HCT116 (cell line): ENCODE measurements at regions not wholly inside any gene's neighbourhood (a gene's known extent, or its start where the extent isn't known, plus 50 kb on each side); places are given as distances from the start of the nearest gene placed in this dataset.

Experiments used
- ATAC-seq: fragments of 200-7000 bp; cut with Tn5 transposase; 2 replicates; pipeline ENCODE4 v1.9.1; 2020; ENCODE audit warnings: mild to moderate bottlenecking, moderate library complexity
- BruUV-seq: library from RNA; stranded (reverse); fragments of 400-500 nt; replicated peaks from 2 replicates; lab custom pipeline; 2021; lab: Mats Ljungman, UMichigan
- CTCF ChIA-PET: fragments of 300-600 bp; sonication (Branson Sonifier 250); formaldehyde crosslinking; loops from one replicate; lab custom pipeline; 2021; ENCODE audit warnings: antibody characterized with exemption; lab: Charles Lee
- POLR2A ChIA-PET: fragments of 300-600, 350-600 bp; sonication (Branson Sonifier 250); formaldehyde crosslinking; loops from one replicate; lab custom pipeline; 2021; ENCODE audit warnings: antibody characterized with exemption; lab: Charles Lee
- RAD21 ChIA-PET, 2 experiments: fragments of 300-600 bp; sonication (Branson Sonifier 250); formaldehyde crosslinking; loops; one replicate each; lab custom pipeline; 2023; ENCODE audit warnings: low total read pairs in 2 of 2; ENCODE audit not compliant: uncharacterized antibody in 2 of 2, unreplicated experiment in 2 of 2, low non-redundant PET in 1 of 2; lab: Charles Lee
- DNase-seq: peaks from one replicate; pipeline ENCODE4 v3.0.0-alpha.2; 2010; ENCODE audit warnings: low read depth, low spot score
- H2AFZ ChIP-seq: fragments of 200-600 bp; shearing (Covaris generic), sonication (generic); 2 replicates; pipeline ENCODE4 v1.6.1; 2017; ENCODE audit warnings: low read depth, mixed run types, mixed read lengths, antibody characterized with exemption, low read length; ENCODE audit not compliant: poor library complexity, severe bottlenecking
- H3K27ac ChIP-seq: 2 replicates; pipeline ENCODE4 v1.5.1; 2012; ENCODE audit warnings: low read depth, low read length
- H3K27me3 ChIP-seq: fragments of 200-600 bp; sonication (generic); 2 replicates; pipeline ENCODE4 v1.6.1; 2016; ENCODE audit warnings: mixed run types, low read length, mixed read lengths; ENCODE audit not compliant: insufficient read depth
- H3K36me3 ChIP-seq, 2 experiments: fragments of 200-500 bp in 1 of 2; fragments of 200-600 bp in 1 of 2; sonication (Bioruptor generic) in 1 of 2; sonication (generic) in 1 of 2; 2 replicates each; pipeline versions ENCODE4 v1.5.1 to v1.6.1; 2014 to 2016; ENCODE audit warnings: low read length in 2 of 2, inconsistent platforms in 1 of 2, mixed read lengths in 1 of 2, mixed run types in 1 of 2; ENCODE audit not compliant: insufficient read depth in 2 of 2, control insufficient read depth in 1 of 2
- H3K4me1 ChIP-seq, 2 experiments: fragments of 200-600 bp in 1 of 2; sonication (generic) in 1 of 2; 2 replicates each; pipeline versions ENCODE4 v1.5.1 to v1.6.1; 2012 to 2017; ENCODE audit warnings: low read length in 2 of 2, inconsistent platforms in 1 of 2, mild to moderate bottlenecking in 1 of 2, mixed read lengths in 1 of 2, mixed run types in 1 of 2, moderate library complexity in 1 of 2; ENCODE audit not compliant: insufficient read depth in 2 of 2, control insufficient read depth in 1 of 2
- H3K4me2 ChIP-seq: fragments of 200-600 bp; sonication (generic); 2 replicates; pipeline ENCODE4 v1.6.1; 2017; ENCODE audit warnings: mixed run types, low read length, mixed read lengths
- H3K4me3 ChIP-seq, 2 experiments: fragments of 200-600 bp in 1 of 2; sonication (generic) in 1 of 2; replicated peaks in 1 of 2; 2 replicates each; pipeline ENCODE4 v1.5.1; 2011 to 2016; ENCODE audit warnings: low read length in 2 of 2, control low read depth in 1 of 2, low read depth in 1 of 2, mild to moderate bottlenecking in 1 of 2, mixed read lengths in 1 of 2, mixed run types in 1 of 2
- H3K79me2 ChIP-seq: fragments of 200-600 bp; sonication (generic); 2 replicates; pipeline ENCODE4 v1.6.1; 2017; ENCODE audit warnings: mild to moderate bottlenecking, mixed run types, low read length, moderate library complexity, mixed read lengths; ENCODE audit not compliant: insufficient read depth
- H3K9ac ChIP-seq: fragments of 200-600 bp; sonication (generic); 2 replicates; pipeline ENCODE4 v1.6.1; 2016; ENCODE audit warnings: low read length, mixed read lengths
- H3K9me2 ChIP-seq: fragments of 200-600 bp; sonication (generic), shearing (Covaris generic); 2 replicates; pipeline ENCODE4 v1.6.1; 2017; ENCODE audit warnings: mixed run types, mild to moderate bottlenecking, moderate library complexity; ENCODE audit not compliant: insufficient read depth
- H3K9me3 ChIP-seq, 2 experiments: fragments of 200-500 bp in 1 of 2; fragments of 200-600 bp in 1 of 2; sonication (Bioruptor generic) in 1 of 2; sonication (generic) in 1 of 2; 2 replicates each; pipeline ENCODE4 v1.6.1; 2014 to 2017; ENCODE audit warnings: low read length in 2 of 2, mixed read lengths in 2 of 2, inconsistent platforms in 1 of 2, low read depth in 1 of 2, mild to moderate bottlenecking in 1 of 2, mixed run types in 1 of 2, moderate library complexity in 1 of 2; ENCODE audit not compliant: control insufficient read depth in 1 of 2, insufficient read depth in 1 of 2
- H4K20me1 ChIP-seq: fragments of 200-600 bp; sonication (generic), shearing (Covaris generic); 2 replicates; pipeline ENCODE4 v1.6.1; 2017; ENCODE audit warnings: mixed run types, mild to moderate bottlenecking, moderate library complexity; ENCODE audit not compliant: insufficient read depth
- CEBPB ChIP-seq: IDR thresholded peaks from 2 replicates; pipeline ENCODE4 v1.6.1; 2012; ENCODE audit warnings: low read depth
- CTCF ChIP-seq, 3 experiments: fragments of 200-600 bp in 1 of 3; sonication (generic) in 1 of 3; IDR thresholded peaks in 2 of 3; conservative IDR thresholded peaks in 1 of 3; 2 replicates each; pipeline ENCODE4 v1.5.1; 2012 to 2017; ENCODE audit warnings: low read depth in 2 of 3, low read length in 2 of 3, antibody characterized with exemption in 1 of 3, borderline replicate concordance in 1 of 3, control low read depth in 1 of 3, mild to moderate bottlenecking in 1 of 3, mixed read lengths in 1 of 3, mixed run types in 1 of 3, moderate library complexity in 1 of 3; ENCODE audit not compliant: insufficient read depth in 1 of 3
- EZH2 ChIP-seq: fragments of 200-600 bp; sonication (generic); IDR thresholded peaks from 2 replicates; pipeline ENCODE4 v1.6.1; 2017; ENCODE audit warnings: antibody characterized with exemption, mixed run types
- EZH2phosphoT487 ChIP-seq: fragments of 200-600 bp; IDR thresholded peaks from 2 replicates; pipeline ENCODE4 v1.6.1; 2018; ENCODE audit warnings: antibody characterized with exemption, borderline replicate concordance
- POLR2A ChIP-seq: IDR thresholded peaks from 2 replicates; pipeline ENCODE4 v1.7.0; 2011; ENCODE audit warnings: borderline replicate concordance; ENCODE audit not compliant: insufficient read depth, insufficient read length; ENCODE audit errors: extremely low read depth
- RAD21 ChIP-seq: IDR thresholded peaks from 2 replicates; pipeline ENCODE4 v1.6.1; 2012; ENCODE audit warnings: low read depth, mild to moderate bottlenecking
- SIN3A ChIP-seq: IDR thresholded peaks from 2 replicates; pipeline ENCODE4 v1.6.1; 2012; ENCODE audit warnings: low read depth
- SRF ChIP-seq: IDR thresholded peaks from 2 replicates; pipeline ENCODE4 v1.6.1; 2012; ENCODE audit warnings: low read depth
- ZFX ChIP-seq: fragments of 450-650 bp; IDR thresholded peaks from 2 replicates; pipeline ENCODE4 v1.6.1; 2017
- intact Hi-C: fragments of 100-400 bp; cut with micrococcal nuclease; formaldehyde crosslinking; loops from 2 replicates; pipeline ENCODE4 v1.10.0; 2022
- TF ChIP-seq, protein P1 (sequence below): IDR thresholded peaks from 2 replicates; pipeline ENCODE4 v1.6.1; 2012

GRCh38 chr12:114547636-114548035 is 136.3 kb downstream of the TBX3 start (continued):
- TF ChIP-seq CTCF (IDR thresholded peaks at IDR 0.05 in 2 of 3, conservative IDR thresholded peaks at IDR 0.05 in 1 of 3; ENCODE audit: borderline replicate concordance in 1 of 3, insufficient read depth in 1 of 3, low read depth in 2 of 3, low read length in 2 of 3), result no peak

- ChIA-PET RAD21 (no interaction called here), POLR2A (no interaction called here), CTCF (no interaction called here)
- TF ChIP-seq CEBPB, result no peak
- no peak for TF ChIP-seq EZH2phosphoT487
- ATAC-seq, result no peak
- H3K9ac ChIP-seq, result no peak overlapping the region
- H2AFZ ChIP-seq, result no peak overlapping the region
- H3K27ac ChIP-seq, result no peak overlapping the region
- no peak for DNase-seq
- no peaks in the 10 kb centered on the region for H3K79me2 ChIP-seq
- no peaks in the 10 kb centered on the region for H3K36me3 ChIP-seq
- BruUV-seq, result no TSS peak
- H3K9me3 ChIP-seq, result no peaks in the 10 kb centered on the region
- no peak overlapping the region for H3K4me3 ChIP-seq
- H3K4me2 ChIP-seq, result no peak overlapping the region
- no peaks in the 10 kb centered on the region for H4K20me1 ChIP-seq
- intact Hi-C loops, result no loop called here
- no peaks in the 10 kb centered on the region for H3K9me2 ChIP-seq
- H3K4me1 ChIP-seq, result no peaks in the 10 kb centered on the region
- peaks cover 35% of the 10 kb centered on the region for H3K27me3 ChIP-seq
Measured at GRCh38 chr12:114530417-114530816, 124.5 kb upstream of the TBX5 start.

- Histone ChIP-seq H4K20me1 (no peaks in the 10 kb centered on the region), H2AFZ (no peak overlapping the region), H3K4me2 (no peak overlapping the region), H3K27me3 (peaks cover 35% of the 10 kb centered on the region), H3K4me1 (no peaks in the 10 kb centered on the region), H3K9me3 (no peaks in the 10 kb centered on the region), H3K4me3 (no peak overlapping the region), H3K36me3 (no peaks in the 10 kb centered on the region), H3K9me2 (no peaks in the 10 kb centered on the region), H3K9ac (no peak overlapping the region), H3K79me2 (no peaks in the 10 kb centered on the region), H3K27ac (no peak overlapping the region)
- ChIA-PET RAD21 (no interaction called here), CTCF (no interaction called here), POLR2A (no interaction called here)
- BruUV-seq, result no TSS peak
- TF ChIP-seq ZFX (no peak), SIN3A (no peak), SRF (no peak), RAD21 (no peak), EZH2 (no peak), POLR2A (no peak)
- TF ChIP-seq, protein P1, sequence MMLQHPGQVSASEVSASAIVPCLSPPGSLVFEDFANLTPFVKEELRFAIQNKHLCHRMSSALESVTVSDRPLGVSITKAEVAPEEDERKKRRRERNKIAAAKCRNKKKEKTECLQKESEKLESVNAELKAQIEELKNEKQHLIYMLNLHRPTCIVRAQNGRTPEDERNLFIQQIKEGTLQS, result no peak
- no peak for ATAC-seq
- no peak for DNase-seq
- intact Hi-C loops, result no loop called here
Measured at GRCh38 chr12:114529966-114530365, 124.0 kb upstream of the TBX5 start.
